K562 (cell line): ENCODE measurements at regions not wholly inside any gene's neighbourhood (a gene's known extent, or its start where the extent isn't known, plus 50 kb on each side); places are given as distances from the start of the nearest gene placed in this dataset.

Experiments used
- ATAC-seq: fragments of 200-7000 bp; cut with Tn5 transposase; 3 replicates; pipeline ENCODE4 v1.9.1; 2020; ENCODE audit warnings: moderate library complexity
- BruUV-seq: library from RNA; stranded (reverse); fragments of 400-500 nt; replicated peaks from 2 replicates; lab custom pipeline; 2021; lab: Mats Ljungman, UMichigan
- CTCF ChIA-PET: fragments of 300-600 bp; formaldehyde crosslinking; extraction: SDS; loops from one replicate; lab custom pipeline; 2021; ENCODE audit warnings: low intra/inter-chr PET ratio; lab: Yijun Ruan, JAX
- POLR2A ChIA-PET: fragments of 300-600, 350-650 bp; sonication (Branson Sonifier 250); formaldehyde crosslinking; extraction: SDS; loops from one replicate; lab custom pipeline; 2021; ENCODE audit warnings: antibody characterized with exemption, inconsistent platforms; lab: Yijun Ruan, JAX
- DNase-seq, 4 experiments: peaks; one replicate each; pipeline versions ENCODE4 v3.0.0 to v3.0.0-alpha.2; 2011 to 2018; ENCODE audit warnings: low spot score in 3 of 4, mixed read lengths in 3 of 4; ENCODE audit errors: extremely low read depth in 1 of 4
- FAIRE-seq: peaks from 2 replicates; lab custom pipeline; 2011; peaks lifted over from hg19 to GRCh38; lab: Jason Lieb, UNC
- H2AFZ ChIP-seq: 2 replicates; pipeline ENCODE4 v1.6.0; 2011; ENCODE audit warnings: low read depth, low read length, control low read depth, inconsistent platforms
- H3K27ac ChIP-seq: fragments of 200-600 bp; 3 replicates; pipeline ENCODE4 v1.8.0; 2011; ENCODE audit warnings: low read depth, mild to moderate bottlenecking, control low read depth, inconsistent platforms, low read length, moderate library complexity, mixed read lengths; ENCODE audit errors: extremely low read depth
- H3K27me3 ChIP-seq, 2 experiments: fragments of 300-600 bp in 1 of 2; 2 replicates in 1 of 2; 3 replicates in 1 of 2; pipeline versions ENCODE4 v1.6.0 to v1.8.0; 2011; ENCODE audit warnings: inconsistent platforms in 2 of 2, low read length in 2 of 2, mild to moderate bottlenecking in 1 of 2, mixed read lengths in 1 of 2, moderate library complexity in 1 of 2; ENCODE audit not compliant: control insufficient read depth in 2 of 2, insufficient read depth in 2 of 2
- H3K36me3 ChIP-seq: fragments of 300-600 bp; 3 replicates; pipeline ENCODE4 v1.8.0; 2011; ENCODE audit warnings: mild to moderate bottlenecking, low read length, inconsistent platforms; ENCODE audit not compliant: control insufficient read depth, insufficient read depth
- H3K4me1 ChIP-seq, 2 experiments: fragments of 200-600 bp in 1 of 2; replicated peaks in 1 of 2; 2 replicates in 1 of 2; 3 replicates in 1 of 2; pipeline versions ENCODE4 v1.5.1 to v1.8.0; 2011; ENCODE audit warnings: inconsistent platforms in 2 of 2, low read length in 2 of 2, mild to moderate bottlenecking in 1 of 2, mixed read lengths in 1 of 2, moderate library complexity in 1 of 2; ENCODE audit not compliant: control insufficient read depth in 2 of 2, insufficient read depth in 2 of 2
- H3K4me2 ChIP-seq: 2 replicates; pipeline ENCODE4 v1.6.1; 2011; ENCODE audit warnings: low read length, control low read depth, inconsistent platforms, mixed read lengths; ENCODE audit not compliant: insufficient read depth
- H3K4me3 ChIP-seq: fragments of 200-600 bp; sonication (generic), shearing (Covaris generic); 2 replicates; pipeline ENCODE4 v1.5.1; 2016; ENCODE audit warnings: control low read depth, inconsistent platforms
- H3K79me2 ChIP-seq: fragments of 200-600 bp; 3 replicates; pipeline ENCODE4 v1.8.0; 2011; ENCODE audit warnings: low read length, inconsistent platforms; ENCODE audit not compliant: control insufficient read depth, insufficient read depth
- H3K9ac ChIP-seq, 2 experiments: 2 replicates each; pipeline versions ENCODE4 v1.6.0 to v1.6.1; 2011; ENCODE audit warnings: low read depth in 2 of 2, low read length in 2 of 2, control low read depth in 1 of 2, inconsistent platforms in 1 of 2, mild to moderate bottlenecking in 1 of 2, mixed read lengths in 1 of 2; ENCODE audit not compliant: insufficient read depth in 1 of 2
- H3K9me1 ChIP-seq: one replicate; pipeline ENCODE4 v1.6.0; 2011; ENCODE audit warnings: inconsistent platforms, mild to moderate bottlenecking, low read length, moderate library complexity; ENCODE audit not compliant: control insufficient read depth, insufficient read depth
- H3K9me3 ChIP-seq: replicated peaks from 2 replicates; pipeline ENCODE4 v1.5.1; 2011; ENCODE audit warnings: low read depth, low read length, inconsistent platforms; ENCODE audit not compliant: control insufficient read depth, insufficient read depth
- H4K20me1 ChIP-seq: replicated peaks from 2 replicates; pipeline ENCODE4 v1.6.1; 2011; ENCODE audit warnings: low read length, inconsistent platforms, mixed read lengths; ENCODE audit not compliant: control insufficient read depth, insufficient read depth
- CREM ChIP-seq: IDR thresholded peaks from 2 replicates; pipeline ENCODE4 v1.6.1; 2014; ENCODE audit warnings: antibody characterized with exemption, low read depth
- RAD21 ChIP-seq, 2 experiments: fragments of 250-450 bp in 1 of 2; fragments of 450-650 bp in 1 of 2; sonication (Bioruptor Pico) in 1 of 2; formaldehyde crosslinking in 1 of 2; IDR thresholded peaks in 1 of 2; conservative IDR thresholded peaks in 1 of 2; 2 replicates each; pipeline versions ENCODE4 v1.4.0 to v1.8.0; 2020 to 2022; ENCODE audit warnings: mild to moderate bottlenecking in 2 of 2, moderate library complexity in 1 of 2
- ZC3H8 ChIP-seq: fragments of 450-650 bp; IDR thresholded peaks from 2 replicates; pipeline ENCODE4 v1.6.1; 2017
- WGBS: fragments of 100-300 bp; shearing (Covaris generic); methylation state at CpG from one replicate; pipeline ENCODE4 v1.1.6; 2016; ENCODE audit warnings: low coverage, mixed read lengths; ENCODE audit not compliant: insufficient coverage; ENCODE audit errors: missing lambda C conversion rate; 5-methylcytosine and 5-hydroxymethylcytosine counted together
- in situ Hi-C: fragments of 300-500 bp; cut with MboI; formaldehyde crosslinking; loops from 4 replicates; pipeline ENCODE4 v1.15.0; 2018; ENCODE audit warnings: inconsistent platforms, mixed read lengths
- intact Hi-C: fragments of 100-400 bp; cut with micrococcal nuclease; formaldehyde crosslinking; loops from 2 replicates; pipeline ENCODE4 v1.14.2; 2022
- TF ChIP-seq, protein P1 (sequence below), 2 experiments: fragments of 450-650 bp; formaldehyde crosslinking in 1 of 2; IDR thresholded peaks; 2 replicates each; pipeline versions ENCODE4 v1.4.0 to v1.6.1; 2014 to 2020; ENCODE audit warnings: mild to moderate bottlenecking in 2 of 2, borderline replicate concordance in 1 of 2, low read depth in 1 of 2

DNA sequence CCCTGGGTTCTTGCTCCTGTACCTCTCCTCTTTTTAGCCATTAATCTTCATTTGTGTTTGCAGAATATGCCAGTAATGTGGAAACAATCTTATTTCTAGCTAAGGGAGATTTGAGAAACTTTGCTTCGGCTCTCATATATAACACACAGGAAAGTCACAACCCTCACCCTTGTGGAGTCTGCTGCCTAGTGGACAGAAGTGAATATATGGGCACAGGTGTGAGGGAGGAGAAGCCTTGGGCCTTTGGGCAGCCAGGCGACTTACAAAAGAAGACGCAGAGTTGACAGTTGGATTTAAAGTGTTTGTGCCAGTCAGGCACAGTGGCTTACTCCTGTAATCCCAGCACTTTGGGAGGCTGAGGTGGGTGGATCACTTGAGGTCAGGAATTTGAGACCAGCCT is 181.8 kb upstream of the TBL1XR1 start:
- Histone ChIP-seq H3K27ac (no peak overlapping the region), H3K36me3 (no peaks in the 10 kb centered on the region), H4K20me1 (no peaks in the 10 kb centered on the region), H3K9me1 (no peaks in the 10 kb centered on the region), H2AFZ (0 out of 2 replicates have a peak overlapping the region, but pooled peaks have one; percentile 43), H3K4me3 (no peak overlapping the region), H3K27me3 (no peaks in the 10 kb centered on the region), H3K9me3 (peaks cover 3% of the 10 kb centered on the region; the same call in 1 of the 2 replicates), H3K4me2 (no peak overlapping the region), H3K79me2 (no peaks in the 10 kb centered on the region), H3K4me1 (no peaks in the 10 kb centered on the region; a peak in 1 of 5 replicates), H3K9ac (no peak overlapping the region)
- TF ChIP-seq, protein P1, sequence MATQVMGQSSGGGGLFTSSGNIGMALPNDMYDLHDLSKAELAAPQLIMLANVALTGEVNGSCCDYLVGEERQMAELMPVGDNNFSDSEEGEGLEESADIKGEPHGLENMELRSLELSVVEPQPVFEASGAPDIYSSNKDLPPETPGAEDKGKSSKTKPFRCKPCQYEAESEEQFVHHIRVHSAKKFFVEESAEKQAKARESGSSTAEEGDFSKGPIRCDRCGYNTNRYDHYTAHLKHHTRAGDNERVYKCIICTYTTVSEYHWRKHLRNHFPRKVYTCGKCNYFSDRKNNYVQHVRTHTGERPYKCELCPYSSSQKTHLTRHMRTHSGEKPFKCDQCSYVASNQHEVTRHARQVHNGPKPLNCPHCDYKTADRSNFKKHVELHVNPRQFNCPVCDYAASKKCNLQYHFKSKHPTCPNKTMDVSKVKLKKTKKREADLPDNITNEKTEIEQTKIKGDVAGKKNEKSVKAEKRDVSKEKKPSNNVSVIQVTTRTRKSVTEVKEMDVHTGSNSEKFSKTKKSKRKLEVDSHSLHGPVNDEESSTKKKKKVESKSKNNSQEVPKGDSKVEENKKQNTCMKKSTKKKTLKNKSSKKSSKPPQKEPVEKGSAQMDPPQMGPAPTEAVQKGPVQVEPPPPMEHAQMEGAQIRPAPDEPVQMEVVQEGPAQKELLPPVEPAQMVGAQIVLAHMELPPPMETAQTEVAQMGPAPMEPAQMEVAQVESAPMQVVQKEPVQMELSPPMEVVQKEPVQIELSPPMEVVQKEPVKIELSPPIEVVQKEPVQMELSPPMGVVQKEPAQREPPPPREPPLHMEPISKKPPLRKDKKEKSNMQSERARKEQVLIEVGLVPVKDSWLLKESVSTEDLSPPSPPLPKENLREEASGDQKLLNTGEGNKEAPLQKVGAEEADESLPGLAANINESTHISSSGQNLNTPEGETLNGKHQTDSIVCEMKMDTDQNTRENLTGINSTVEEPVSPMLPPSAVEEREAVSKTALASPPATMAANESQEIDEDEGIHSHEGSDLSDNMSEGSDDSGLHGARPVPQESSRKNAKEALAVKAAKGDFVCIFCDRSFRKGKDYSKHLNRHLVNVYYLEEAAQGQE (IDR thresholded peaks at IDR 0.05; ENCODE audit: borderline replicate concordance), result peak; percentile 9; the same call in 1 of the 2 replicates
- TF ChIP-seq, protein P1 (CRISPR knock-in tag; IDR thresholded peaks at IDR 0.05; ENCODE audit: low read depth), result no peak
- TF ChIP-seq CREM (no peak), RAD21 (CRISPR knock-in tag; conservative IDR thresholded peaks at IDR 0.05 in 1 of 2, IDR thresholded peaks at IDR 0.05 in 1 of 2) (peak in 1 of 2 experiments; percentile 41; a peak in 2 of 4 replicates), ZC3H8 (no peak)
- no peak for DNase-seq
- BruUV-seq, result no TSS peak
- FAIRE-seq, result no peak
- in situ Hi-C loops (no loop called here), intact Hi-C loops (no loop called here)
- POLR2A ChIA-PET, result interaction anchor here (0.7 kb wide), 1 partner anchor 18 kb away, joined by 5 read pairs; no protein-coding TSS in a partner anchor
- ATAC-seq, result peak; percentile 74
- WGBS, result 87% methylated on average over 3 of the region's 3 CpGs
- CTCF ChIA-PET, result no interaction called here
